RWPE2 (cell line): ENCODE measurements at regions not wholly inside any gene's neighbourhood (a gene's known extent, or its start where the extent isn't known, plus 50 kb on each side); places are given as distances from the start of the nearest gene placed in this dataset.

ENCODE experiments used
- ATAC-seq: fragments of 200-7000 bp; cut with Tn5 transposase; 3 replicates; pipeline ENCODE4 v1.9.1; 2021; ENCODE audit warnings: low read depth
- DNase-seq: peaks from one replicate; pipeline ENCODE4 v3.0.0-alpha.2; 2020; ENCODE audit warnings: low spot score
- H3K27ac ChIP-seq: fragments of 450-650 bp; 2 replicates; pipeline ENCODE4 v1.5.1; 2017; ENCODE audit warnings: mild to moderate bottlenecking; ENCODE audit not compliant: poor library complexity, severe bottlenecking
- H3K27me3 ChIP-seq: fragments of 250-450 bp; sonication (Bioruptor Pico); 2 replicates; pipeline ENCODE4 v1.5.1; 2021; ENCODE audit warnings: mild to moderate bottlenecking, moderate library complexity; ENCODE audit not compliant: insufficient read depth, poor library complexity, severe bottlenecking
- H3K36me3 ChIP-seq: fragments of 250-450 bp; sonication (Bioruptor Pico); 2 replicates; pipeline ENCODE4 v1.5.1; 2020; ENCODE audit warnings: low read depth, mild to moderate bottlenecking, moderate library complexity
- H3K4me1 ChIP-seq: fragments of 250-450 bp; sonication (Bioruptor Pico); 2 replicates; pipeline ENCODE4 v1.5.1; 2021; ENCODE audit warnings: mild to moderate bottlenecking, moderate library complexity; ENCODE audit not compliant: insufficient read depth, poor library complexity, severe bottlenecking
- H3K4me3 ChIP-seq: fragments of 250-450 bp; sonication (Bioruptor Pico); 2 replicates; pipeline ENCODE4 v1.5.1; 2021; ENCODE audit warnings: mild to moderate bottlenecking, moderate library complexity; ENCODE audit not compliant: severe bottlenecking
- H3K9me3 ChIP-seq: fragments of 250-450 bp; sonication (Bioruptor Pico); 2 replicates; pipeline ENCODE4 v1.5.1; 2021; ENCODE audit warnings: mild to moderate bottlenecking, moderate library complexity; ENCODE audit not compliant: severe bottlenecking
- TF ChIP-seq, protein P1 (sequence below): fragments of 450-650 bp; IDR thresholded peaks from one replicate; pipeline ENCODE4 v1.5.1; 2017; ENCODE audit warnings: mild to moderate bottlenecking, moderate library complexity; ENCODE audit not compliant: poor library complexity, severe bottlenecking

- Histone ChIP-seq H3K36me3 (no peaks in the 10 kb centered on the region), H3K4me1 (no peaks in the 10 kb centered on the region), H3K27me3 (peaks cover 3% of the 10 kb centered on the region), H3K4me3 (no peak overlapping the region), H3K9me3 (no peaks in the 10 kb centered on the region), H3K27ac (no peak overlapping the region)
- ATAC-seq: no peak; the same call in 2 of the 3 replicates
- TF ChIP-seq, protein P1, sequence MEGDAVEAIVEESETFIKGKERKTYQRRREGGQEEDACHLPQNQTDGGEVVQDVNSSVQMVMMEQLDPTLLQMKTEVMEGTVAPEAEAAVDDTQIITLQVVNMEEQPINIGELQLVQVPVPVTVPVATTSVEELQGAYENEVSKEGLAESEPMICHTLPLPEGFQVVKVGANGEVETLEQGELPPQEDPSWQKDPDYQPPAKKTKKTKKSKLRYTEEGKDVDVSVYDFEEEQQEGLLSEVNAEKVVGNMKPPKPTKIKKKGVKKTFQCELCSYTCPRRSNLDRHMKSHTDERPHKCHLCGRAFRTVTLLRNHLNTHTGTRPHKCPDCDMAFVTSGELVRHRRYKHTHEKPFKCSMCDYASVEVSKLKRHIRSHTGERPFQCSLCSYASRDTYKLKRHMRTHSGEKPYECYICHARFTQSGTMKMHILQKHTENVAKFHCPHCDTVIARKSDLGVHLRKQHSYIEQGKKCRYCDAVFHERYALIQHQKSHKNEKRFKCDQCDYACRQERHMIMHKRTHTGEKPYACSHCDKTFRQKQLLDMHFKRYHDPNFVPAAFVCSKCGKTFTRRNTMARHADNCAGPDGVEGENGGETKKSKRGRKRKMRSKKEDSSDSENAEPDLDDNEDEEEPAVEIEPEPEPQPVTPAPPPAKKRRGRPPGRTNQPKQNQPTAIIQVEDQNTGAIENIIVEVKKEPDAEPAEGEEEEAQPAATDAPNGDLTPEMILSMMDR: no peak
- DNase-seq: no peak
Observed at GRCh38 chr2:119059287-119059686, 99.3 kb downstream of the C1QL2 start.

DNA sequence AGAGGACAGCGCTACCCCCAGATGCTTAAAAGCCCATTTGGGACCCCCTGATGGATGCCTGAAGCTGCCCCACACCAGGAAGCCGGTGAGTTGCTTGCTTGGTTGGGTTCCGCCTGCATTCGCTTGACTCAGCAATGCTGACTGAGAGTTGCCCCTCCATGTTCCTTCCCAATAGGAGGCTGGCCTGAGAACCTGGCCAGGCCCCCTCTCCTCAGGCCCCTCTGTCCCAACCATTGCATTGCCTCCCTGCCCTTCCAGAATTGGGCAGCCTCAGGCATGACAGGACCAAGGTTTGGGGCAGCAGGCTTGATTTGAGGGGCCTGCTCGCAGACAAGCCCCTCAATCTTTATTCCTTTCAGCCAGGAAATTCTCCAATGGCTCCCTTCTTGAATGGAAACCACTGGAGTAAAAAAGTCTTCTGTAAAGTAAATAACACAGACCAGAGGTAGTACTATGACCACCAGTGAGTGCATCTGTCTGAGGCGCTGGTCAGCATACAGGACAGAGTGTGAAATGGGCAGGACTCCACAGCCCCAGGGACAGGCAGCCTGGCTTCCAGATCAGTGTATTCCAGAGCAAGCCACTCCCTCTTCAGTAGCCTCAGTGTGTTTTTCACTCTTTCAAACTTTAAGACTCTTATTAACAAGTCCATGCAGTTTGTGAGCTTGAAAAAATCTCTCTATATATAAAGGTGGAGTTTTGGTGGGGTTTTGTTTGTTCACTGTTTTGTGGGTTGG lies 104.7 kb downstream of the C1QL2 start:
- Histone ChIP-seq H3K27ac (no peak overlapping the region), H3K4me1 (no peaks in the 10 kb centered on the region)

GRCh38 chr2:119051263-119051662 lies 107.3 kb downstream of the C1QL2 start:
- Histone ChIP-seq H3K36me3 (no peaks in the 10 kb centered on the region), H3K27ac (no peak overlapping the region), H3K9me3 (no peaks in the 10 kb centered on the region), H3K4me1 (no peaks in the 10 kb centered on the region), H3K4me3 (no peak overlapping the region), H3K27me3 (peaks cover 47% of the 10 kb centered on the region)
- TF ChIP-seq, protein P1: no peak
- no peak for ATAC-seq
- DNase-seq: no peak

More for the DNA sequence above, 104.7 kb downstream of the C1QL2 start:
- no peak for DNase-seq
- H3K36me3 ChIP-seq: no peaks in the 10 kb centered on the region
- peaks cover 24% of the 10 kb centered on the region for H3K27me3 ChIP-seq
- no peaks in the 10 kb centered on the region for H3K9me3 ChIP-seq
- no peak for ATAC-seq
- TF ChIP-seq, protein P1: no peak
- H3K4me3 ChIP-seq: no peak overlapping the region

GRCh38 chr2:119049968-119050704 lies 108.1 kb downstream of the MARCO start:
- no peaks in the 10 kb centered on the region for H3K36me3 ChIP-seq
- H3K27me3 ChIP-seq: peaks cover 57% of the 10 kb centered on the region
- H3K27ac ChIP-seq: no peak overlapping the region
- ATAC-seq (no peak), DNase-seq (no peak)
- H3K9me3 ChIP-seq: no peaks in the 10 kb centered on the region
- H3K4me1 ChIP-seq: no peaks in the 10 kb centered on the region
- TF ChIP-seq, protein P1: no peak
- no peak overlapping the region for H3K4me3 ChIP-seq
